ENCODE measurements at regions not wholly inside any gene's neighbourhood (a gene's known extent, or its start where the extent isn't known, plus 50 kb on each side); places are given as distances from the start of the nearest gene placed in this dataset.
A peak's percentile ranks its signal among the peaks of the same experiment; 100 is the strongest.

- DNase-seq: no peak
These were observed 88.4 kb upstream of the ZMIZ1 start for GRCh38 chr10:78980354-78980753.

- DNase-seq: no peak
These were observed 88.0 kb upstream of the ZMIZ1 start for GRCh38 chr10:78980815-78981214.

GRCh38 chr10:78981257-78981969, 87.4 kb upstream of the ZMIZ1 start:
- no peak for DNase-seq

GRCh38 chr10:78981970-78982281, 86.8 kb upstream of the ZMIZ1 start:
- DNase-seq: no peak

- DNase-seq: peak; percentile 54
These were observed 86.0 kb upstream of the ZMIZ1 start for GRCh38 chr10:78982726-78983125.

GRCh38 chr10:78983608-78984007, 85.2 kb upstream of the ZMIZ1 start:
- no peak for DNase-seq

- DNase-seq: no peak
These were observed 82.6 kb upstream of the ZMIZ1 start for GRCh38 chr10:78985973-78986818.

- DNase-seq: no peak
These were observed 77.6 kb upstream of the ZMIZ1 start for GRCh38 chr10:78991187-78991586.

GRCh38 chr10:78992333-78992732, 76.4 kb upstream of the ZMIZ1 start:
- no peak for DNase-seq

- DNase-seq: no peak
These were observed 75.4 kb upstream of the ZMIZ1 start for GRCh38 chr10:78993261-78993945.

GRCh38 chr10:78995987-78996791, 72.6 kb upstream of the ZMIZ1 start:
- DNase-seq: no peak

- DNase-seq: no peak
These were observed 72.0 kb upstream of the ZMIZ1 start for GRCh38 chr10:78996792-78997129.

GRCh38 chr10:78997635-78998618, 70.8 kb upstream of the ZMIZ1 start:
- no peak for DNase-seq

GRCh38 chr10:79001082-79001885, 67.5 kb upstream of the ZMIZ1 start:
- no peak for DNase-seq

GRCh38 chr10:79002336-79002735, 66.4 kb upstream of the ZMIZ1 start:
- no peak for DNase-seq

GRCh38 chr10:79003183-79004100, 65.3 kb upstream of the ZMIZ1 start:
- DNase-seq: peak; percentile 26

- peak; percentile 19 for DNase-seq
These were observed 64.5 kb upstream of the ZMIZ1 start for GRCh38 chr10:79004311-79004710.

- peak; percentile 11 for DNase-seq
These were observed 63.5 kb upstream of the ZMIZ1 start for GRCh38 chr10:79005126-79005810.

- no peak for DNase-seq
These were observed 61.7 kb upstream of the ZMIZ1 start for GRCh38 chr10:79007018-79007417.
